ENCODE measurements at regions not wholly inside any gene's neighbourhood (a gene's known extent, or its start where the extent isn't known, plus 50 kb on each side); places are given as distances from the start of the nearest gene placed in this dataset.

- H2BK12ac ChIP-seq (ENCODE audit: insufficient read length, low read depth, low read length), result no peak overlapping the region
- no peak overlapping the region for H3K23ac ChIP-seq (ENCODE audit: insufficient read length, low read depth, low read length)
- no peak overlapping the region for H2BK20ac ChIP-seq (ENCODE audit: low read depth, low read length, poor library complexity, severe bottlenecking)
- H4K91ac ChIP-seq (ENCODE audit: insufficient read length, low read depth, low read length), result no peak overlapping the region
- H4K5ac ChIP-seq (ENCODE audit: insufficient read length, low read depth, low read length), result no peak overlapping the region
- no CpG with 5 or more reads among the region's 7 CpGs for WGBS (ENCODE audit: extremely low coverage, insufficient read length, low lambda C conversion rate)
- no peak overlapping the region for H3T11ph ChIP-seq (ENCODE audit: low read length)
- H3K9ac ChIP-seq (ENCODE audit: extremely low read depth, insufficient read length, low read length), result no peak overlapping the region
- no peak for DNase-seq
- no peak overlapping the region for H3K56ac ChIP-seq (ENCODE audit: insufficient read length, low read depth, low read length)
- no peak overlapping the region for H3K18ac ChIP-seq (ENCODE audit: insufficient read length, low read depth, low read length)
- H3K4me1 Mint-ChIP-seq, result no peaks in the 10 kb centered on the region
- H3K9me3 ChIP-seq (ENCODE audit: control insufficient read depth, low read depth, low read length), result no peaks in the 10 kb centered on the region
- no peak overlapping the region for H2BK5ac ChIP-seq (ENCODE audit: insufficient read length, low read length)
- no peak overlapping the region for H3K27ac Mint-ChIP-seq
- H3K36me3 Mint-ChIP-seq (ENCODE audit: insufficient read depth in 1 of 3, low read depth in 3 of 3), result no peaks in the 10 kb centered on the region
- H4K20me1 ChIP-seq (ENCODE audit: control insufficient read depth, insufficient read depth, insufficient read length), result peaks cover 2% of the 10 kb centered on the region
- H3K4me1 ChIP-seq (ENCODE audit: insufficient read depth, low read length), result no peaks in the 10 kb centered on the region
- no peaks in the 10 kb centered on the region for H3K79me2 ChIP-seq (ENCODE audit: insufficient read depth, low read length)
- H3K27ac ChIP-seq (ENCODE audit: insufficient read length, low read depth, low read length), result no peak overlapping the region
- no peak overlapping the region for H3K4ac ChIP-seq (ENCODE audit: low read depth, low read length)
- peaks cover 8% of the 10 kb centered on the region for H3K27me3 Mint-ChIP-seq (ENCODE audit: low read depth)
- no peak overlapping the region for H4K8ac ChIP-seq (replicated peaks; ENCODE audit: insufficient read length, low read depth, low read length)
- H3K79me1 ChIP-seq (ENCODE audit: insufficient read depth, low read depth, low read length, poor library complexity, severe bottlenecking), result no peaks in the 10 kb centered on the region
- no peaks in the 10 kb centered on the region for H3K27me3 ChIP-seq (ENCODE audit: insufficient read depth, low read length)
- H2BK15ac ChIP-seq (ENCODE audit: low read depth, low read length), result no peak overlapping the region
- TF ChIP-seq, protein P1, sequence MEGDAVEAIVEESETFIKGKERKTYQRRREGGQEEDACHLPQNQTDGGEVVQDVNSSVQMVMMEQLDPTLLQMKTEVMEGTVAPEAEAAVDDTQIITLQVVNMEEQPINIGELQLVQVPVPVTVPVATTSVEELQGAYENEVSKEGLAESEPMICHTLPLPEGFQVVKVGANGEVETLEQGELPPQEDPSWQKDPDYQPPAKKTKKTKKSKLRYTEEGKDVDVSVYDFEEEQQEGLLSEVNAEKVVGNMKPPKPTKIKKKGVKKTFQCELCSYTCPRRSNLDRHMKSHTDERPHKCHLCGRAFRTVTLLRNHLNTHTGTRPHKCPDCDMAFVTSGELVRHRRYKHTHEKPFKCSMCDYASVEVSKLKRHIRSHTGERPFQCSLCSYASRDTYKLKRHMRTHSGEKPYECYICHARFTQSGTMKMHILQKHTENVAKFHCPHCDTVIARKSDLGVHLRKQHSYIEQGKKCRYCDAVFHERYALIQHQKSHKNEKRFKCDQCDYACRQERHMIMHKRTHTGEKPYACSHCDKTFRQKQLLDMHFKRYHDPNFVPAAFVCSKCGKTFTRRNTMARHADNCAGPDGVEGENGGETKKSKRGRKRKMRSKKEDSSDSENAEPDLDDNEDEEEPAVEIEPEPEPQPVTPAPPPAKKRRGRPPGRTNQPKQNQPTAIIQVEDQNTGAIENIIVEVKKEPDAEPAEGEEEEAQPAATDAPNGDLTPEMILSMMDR (conservative IDR thresholded peaks at IDR 0.05), result no peak
- H2BK120ac ChIP-seq (ENCODE audit: low read depth, low read length, poor library complexity, severe bottlenecking), result no peak overlapping the region
- H3K4me3 Mint-ChIP-seq, result no peak overlapping the region
- H3K14ac ChIP-seq (ENCODE audit: insufficient read depth, low read length), result no peak overlapping the region
- H3K4me2 ChIP-seq (ENCODE audit: insufficient read depth, insufficient read length, low read length), result no peak overlapping the region
- H3K23me2 ChIP-seq (ENCODE audit: insufficient read length, low read depth, low read length, poor library complexity, severe bottlenecking), result no peaks in the 10 kb centered on the region
- H3K9me3 Mint-ChIP-seq, result no peaks in the 10 kb centered on the region
- H2AK5ac ChIP-seq (ENCODE audit: insufficient read length, low read length), result no peak overlapping the region
- no peak overlapping the region for H2AFZ ChIP-seq (ENCODE audit: low read length)
Measured at GRCh38 chr11:133724116-133724515, 121.2 kb downstream of the SPATA19 start.

Data from H9 (cell line).